ENCODE measurements at regions not wholly inside any gene's neighbourhood (a gene's known extent, or its start where the extent isn't known, plus 50 kb on each side); places are given as distances from the start of the nearest gene placed in this dataset.

GRCh38 chr6:165229216-165229615 lies 80.2 kb downstream of the C6orf118 start:
- DNase-seq, result no peak

- DNase-seq, result no peak
Observed at GRCh38 chr6:165227644-165228329, 81.6 kb downstream of the C6orf118 start.

GRCh38 chr6:165223736-165224135 lies 85.7 kb downstream of the C6orf118 start:
- DNase-seq, result no peak

- DNase-seq, result no peak
Observed at GRCh38 chr6:165223101-165223500, 86.3 kb downstream of the C6orf118 start.

- DNase-seq, result no peak
Observed at GRCh38 chr6:165222315-165223025, 86.9 kb downstream of the C6orf118 start.

GRCh38 chr6:165220045-165220444 lies 89.4 kb downstream of the C6orf118 start:
- DNase-seq, result no peak

GRCh38 chr6:165219629-165220028 lies 89.8 kb downstream of the C6orf118 start:
- DNase-seq, result no peak

- no peak for DNase-seq
Observed at GRCh38 chr6:165218829-165219228, 90.6 kb downstream of the C6orf118 start.

- DNase-seq, result no peak
Observed at GRCh38 chr6:165206798-165207197, 102.6 kb downstream of the C6orf118 start.

GRCh38 chr6:165205632-165206031 lies 103.8 kb downstream of the C6orf118 start:
- DNase-seq, result no peak

DNA sequence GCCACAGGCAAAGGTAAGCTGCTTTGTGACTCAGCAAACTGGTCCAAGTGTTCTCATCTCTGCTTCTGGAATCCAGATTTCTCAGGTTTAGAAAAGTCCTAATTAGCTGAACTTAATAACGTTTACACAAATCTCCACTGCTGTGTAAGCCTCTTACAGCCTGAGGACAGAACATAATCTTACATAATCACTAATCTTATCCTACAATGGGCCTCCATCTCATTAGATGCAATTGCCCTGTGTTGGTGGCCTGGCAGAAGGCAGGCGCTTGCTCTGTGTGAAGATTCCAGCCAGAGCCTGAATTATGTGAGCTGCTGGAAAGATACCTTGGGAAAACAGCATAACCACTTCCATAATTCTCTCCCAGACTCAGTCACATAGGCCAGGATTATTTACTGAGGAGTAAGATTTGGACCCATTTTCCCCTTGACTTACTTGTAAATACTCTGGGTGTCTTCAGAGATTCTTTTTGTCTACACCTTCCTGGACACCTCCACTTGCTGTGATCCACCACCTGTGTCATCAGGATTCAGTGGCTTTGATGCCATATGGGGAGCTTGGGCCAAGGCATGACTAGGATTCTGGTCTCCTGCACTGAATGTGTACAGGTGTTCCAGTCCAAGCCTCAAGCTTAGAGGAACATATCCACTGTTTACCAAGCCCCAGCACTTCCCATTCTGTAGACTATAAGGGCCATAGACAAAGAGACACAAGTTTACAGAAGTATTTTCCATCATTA lies 104.4 kb downstream of the C6orf118 start:
- no peak for DNase-seq

DNA sequence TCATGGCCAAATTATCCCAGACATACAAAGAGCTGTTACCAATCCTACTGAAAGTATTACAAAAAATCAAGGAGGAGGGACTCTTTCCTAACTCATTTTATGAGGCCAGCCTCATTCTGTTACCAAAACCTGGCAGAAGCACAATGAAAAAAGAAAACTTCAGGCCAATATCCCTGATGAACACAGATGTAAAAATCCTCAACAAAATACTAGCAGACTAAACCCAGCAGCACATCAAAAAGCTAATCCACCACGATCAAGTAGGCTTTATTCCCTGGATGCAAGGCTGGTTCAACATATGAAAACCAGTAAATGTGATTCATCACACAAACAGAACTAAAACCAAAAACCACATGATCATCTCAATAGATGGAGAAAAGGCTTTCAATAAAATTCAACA lies 109.2 kb downstream of the C6orf118 start:
- DNase-seq, result no peak

GRCh38 chr6:165191461-165191860 lies 117.9 kb downstream of the C6orf118 start:
- DNase-seq, result no peak

DNA sequence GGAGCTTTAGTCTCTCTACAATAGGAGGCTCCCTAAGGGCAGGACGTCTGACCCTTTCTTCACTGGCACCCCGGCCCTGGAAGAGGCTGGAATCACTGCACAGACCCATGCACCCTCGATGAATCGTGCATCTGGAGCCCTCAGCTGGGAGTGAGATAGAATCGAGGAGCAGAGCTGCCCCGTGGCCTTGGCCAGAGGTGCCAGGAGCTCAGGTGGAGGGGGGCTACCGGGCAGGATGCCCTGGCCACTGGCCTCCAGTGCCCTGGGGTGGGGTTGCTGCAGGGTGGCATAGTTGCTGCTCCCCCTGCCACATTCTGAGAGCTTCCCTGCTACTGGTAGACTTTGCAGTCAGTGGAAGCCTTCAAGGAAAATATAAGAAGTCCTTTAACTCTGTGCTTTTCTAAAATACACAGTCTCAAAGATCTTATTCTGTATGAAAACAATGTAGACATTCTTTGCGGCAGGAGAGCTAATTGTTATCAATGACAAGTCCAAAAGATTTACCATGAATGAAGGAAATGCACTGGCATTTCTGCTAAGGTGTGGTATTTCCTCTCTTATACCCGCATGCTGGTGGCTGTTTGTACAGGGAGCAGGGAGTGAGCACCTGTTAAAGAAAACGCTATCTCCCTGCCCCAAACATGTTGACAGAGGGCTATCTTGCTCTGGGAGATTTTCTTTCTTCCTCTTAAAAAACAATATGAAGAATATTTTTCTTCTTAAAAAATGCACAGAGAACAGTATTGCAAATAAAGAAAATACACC lies 122.8 kb downstream of the C6orf118 start:
- no peak for DNase-seq

DNA sequence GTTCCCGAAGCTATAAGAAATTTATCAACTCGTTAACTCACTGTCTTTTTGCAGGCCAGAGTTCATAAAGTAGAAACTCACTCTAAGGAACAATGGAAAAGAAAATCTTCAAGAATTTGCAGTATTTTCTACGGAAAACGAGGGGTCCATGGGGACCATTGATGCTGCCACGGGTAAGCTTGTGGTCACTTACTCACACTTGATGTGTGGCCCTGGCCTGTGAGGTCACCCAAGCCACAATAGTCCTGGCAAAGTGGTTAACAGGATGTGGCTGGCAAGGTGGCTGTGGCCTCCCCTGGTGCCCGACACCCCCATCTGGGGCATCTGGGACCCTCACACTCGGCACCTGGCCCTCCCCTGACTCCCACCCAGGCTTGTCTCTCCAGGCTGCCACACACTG lies 123.4 kb downstream of the C6orf118 start:
- DNase-seq, result no peak

GRCh38 chr6:165184192-165184979 lies 125.0 kb downstream of the C6orf118 start:
- DNase-seq, result no peak

- no peak for DNase-seq
Observed at GRCh38 chr6:165183496-165184140, 125.8 kb downstream of the C6orf118 start.

DNA sequence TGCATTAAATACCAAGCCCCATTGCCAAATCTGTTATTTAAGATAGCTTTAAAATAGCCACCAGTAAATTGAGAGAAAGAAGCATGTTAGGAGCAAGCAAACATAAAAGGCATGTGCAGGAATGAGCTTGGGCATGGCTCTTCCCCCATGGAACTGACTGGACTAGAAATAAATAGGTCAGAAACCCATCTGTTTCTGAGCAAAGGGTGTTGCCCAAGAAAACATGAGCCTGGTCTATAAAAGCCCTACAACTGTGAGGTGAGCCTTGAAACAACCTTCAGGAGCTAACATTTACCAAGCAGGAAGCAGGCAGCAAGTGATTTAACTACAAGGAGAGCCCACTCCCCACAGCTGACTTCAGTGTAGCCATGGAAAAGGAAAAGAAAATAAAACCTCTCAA lies 126.3 kb downstream of the C6orf118 start:
- DNase-seq, result no peak

- peak in 1 of 2 experiments; percentile 0 for DNase-seq
Observed at GRCh38 chr6:165181951-165182414, 127.4 kb downstream of the C6orf118 start.

DNA sequence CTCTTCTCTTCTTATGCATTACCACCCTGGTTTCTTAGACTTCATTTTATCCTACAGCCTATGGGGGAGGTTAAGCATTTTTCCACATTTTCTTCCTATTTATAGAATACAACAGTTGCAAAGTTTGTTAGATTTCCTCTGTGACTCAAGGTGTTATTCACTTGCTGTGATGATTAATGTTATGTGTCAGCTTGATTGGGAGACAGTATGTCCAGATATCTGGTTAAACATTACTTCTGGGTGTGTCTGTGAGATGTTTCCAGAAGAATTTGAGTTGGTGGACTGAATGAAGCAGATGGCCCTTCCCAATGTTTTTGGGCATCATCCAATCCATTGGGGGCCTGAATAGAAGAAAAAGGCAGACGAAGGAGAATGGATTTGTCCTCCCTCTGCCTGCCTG lies 131.3 kb downstream of the C6orf118 start:
- DNase-seq, result no peak

GRCh38 chr6:165173484-165173883 lies 135.9 kb downstream of the C6orf118 start:
- DNase-seq, result no peak

DNA sequence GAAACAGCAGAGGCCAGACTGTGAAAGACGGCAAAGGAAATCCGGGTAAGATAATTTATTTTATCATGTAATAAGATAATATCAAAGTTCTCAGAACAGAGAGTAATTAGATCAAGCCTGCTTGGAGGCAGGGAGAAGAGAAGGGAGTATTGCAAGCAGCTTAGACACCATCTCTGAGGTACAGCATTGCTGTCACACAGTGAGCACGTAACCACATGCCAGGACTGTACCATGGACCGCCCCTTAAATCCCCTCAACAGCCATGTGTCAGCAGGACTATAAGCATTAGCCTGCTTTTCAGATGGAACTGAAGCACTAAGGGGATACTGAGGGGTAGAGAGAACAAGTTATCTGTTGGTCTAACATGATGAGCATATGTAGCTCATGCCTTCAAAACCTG lies 141.5 kb downstream of the C6orf118 start:
- no peak for DNase-seq

Measured in NCI-H2081 (cell line).